ENCODE measurements at regions not wholly inside any gene's neighbourhood (a gene's known extent, or its start where the extent isn't known, plus 50 kb on each side); places are given as distances from the start of the nearest gene placed in this dataset.

DNA sequence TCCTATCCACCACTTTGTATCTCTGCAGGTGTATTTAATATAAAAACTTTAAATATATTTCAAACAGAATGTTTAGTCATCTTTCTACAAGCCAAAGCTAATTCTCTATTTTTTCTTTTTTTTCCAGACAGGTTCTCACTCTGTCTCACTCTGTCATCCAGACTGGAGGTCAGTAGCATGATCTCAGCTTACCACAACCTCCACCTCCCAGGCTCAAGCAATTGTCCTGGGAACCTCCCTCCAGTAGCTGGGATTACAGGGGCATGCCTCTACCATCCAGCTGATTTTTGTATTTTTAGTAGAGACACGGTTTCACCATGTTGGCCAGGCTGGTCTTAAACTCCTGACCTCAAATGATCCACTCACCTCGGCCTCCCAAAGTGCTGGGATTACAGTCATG, 202.6 kb downstream of the VGLL3 start:
- no peaks in the 10 kb centered on the region for H3K36me3 ChIP-seq
- H3K27ac ChIP-seq, result peak overlapping the region in 1 of 4 donors; percentile 73
- H3K4me3 ChIP-seq, result no peak overlapping the region
- peaks cover 2 to 29% (median 7%) of the 10 kb centered on the region in 4 donors for H3K4me1 ChIP-seq
- 68 to 78% methylated on average over 2 of the region's 2 CpGs for WGBS, 2 donors
- no peak for DNase-seq (ENCODE audit: low spot score in 2 of 2)
- no peak for TF ChIP-seq POLR2A (IDR thresholded peaks at IDR 0.05)
- TF ChIP-seq, protein P1, sequence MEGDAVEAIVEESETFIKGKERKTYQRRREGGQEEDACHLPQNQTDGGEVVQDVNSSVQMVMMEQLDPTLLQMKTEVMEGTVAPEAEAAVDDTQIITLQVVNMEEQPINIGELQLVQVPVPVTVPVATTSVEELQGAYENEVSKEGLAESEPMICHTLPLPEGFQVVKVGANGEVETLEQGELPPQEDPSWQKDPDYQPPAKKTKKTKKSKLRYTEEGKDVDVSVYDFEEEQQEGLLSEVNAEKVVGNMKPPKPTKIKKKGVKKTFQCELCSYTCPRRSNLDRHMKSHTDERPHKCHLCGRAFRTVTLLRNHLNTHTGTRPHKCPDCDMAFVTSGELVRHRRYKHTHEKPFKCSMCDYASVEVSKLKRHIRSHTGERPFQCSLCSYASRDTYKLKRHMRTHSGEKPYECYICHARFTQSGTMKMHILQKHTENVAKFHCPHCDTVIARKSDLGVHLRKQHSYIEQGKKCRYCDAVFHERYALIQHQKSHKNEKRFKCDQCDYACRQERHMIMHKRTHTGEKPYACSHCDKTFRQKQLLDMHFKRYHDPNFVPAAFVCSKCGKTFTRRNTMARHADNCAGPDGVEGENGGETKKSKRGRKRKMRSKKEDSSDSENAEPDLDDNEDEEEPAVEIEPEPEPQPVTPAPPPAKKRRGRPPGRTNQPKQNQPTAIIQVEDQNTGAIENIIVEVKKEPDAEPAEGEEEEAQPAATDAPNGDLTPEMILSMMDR (IDR thresholded peaks at IDR 0.05), result no peak
- TF ChIP-seq EP300 (IDR thresholded peaks at IDR 0.05), result no peak
- H3K27me3 ChIP-seq, result no peaks in the 10 kb centered on the region
- H3K9me3 ChIP-seq, result no peaks in the 10 kb centered on the region

DNA sequence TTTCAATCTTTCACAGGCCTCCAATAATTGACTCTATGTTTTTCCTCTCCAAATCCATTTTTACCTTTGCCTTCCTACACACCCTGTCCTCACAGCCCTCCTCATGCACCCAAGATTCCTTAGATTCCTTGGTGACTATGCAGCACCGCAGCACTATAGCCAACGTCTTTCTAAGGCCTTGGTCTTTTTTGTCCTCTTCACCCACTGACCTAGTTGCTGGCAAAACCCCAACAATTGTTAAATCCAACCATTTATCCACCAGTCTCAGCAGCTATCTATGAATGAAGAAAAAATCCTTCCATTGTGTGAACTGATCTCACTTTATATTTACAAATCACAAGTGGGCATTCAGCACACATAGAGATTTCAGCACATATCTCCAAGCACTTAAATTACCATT, 203.9 kb downstream of the VGLL3 start:
- Histone ChIP-seq H3K36me3 (no peaks in the 10 kb centered on the region), H3K27me3 (no peaks in the 10 kb centered on the region), H3K4me3 (no peak overlapping the region), H3K4me1 (peaks cover 0 to 30% (median 3%) of the 10 kb centered on the region in 4 donors), H3K9me3 (no peaks in the 10 kb centered on the region), H3K27ac (peak overlapping the region; percentile 43 to 80 (median 59))
- no peak for DNase-seq (ENCODE audit: low spot score in 2 of 2)
- TF ChIP-seq, protein P1 (IDR thresholded peaks at IDR 0.05), result no peak
- no peak for TF ChIP-seq EP300 (IDR thresholded peaks at IDR 0.05)
- 14 to 42% methylated on average over 2 of the region's 2 CpGs for WGBS, 2 donors

DNA sequence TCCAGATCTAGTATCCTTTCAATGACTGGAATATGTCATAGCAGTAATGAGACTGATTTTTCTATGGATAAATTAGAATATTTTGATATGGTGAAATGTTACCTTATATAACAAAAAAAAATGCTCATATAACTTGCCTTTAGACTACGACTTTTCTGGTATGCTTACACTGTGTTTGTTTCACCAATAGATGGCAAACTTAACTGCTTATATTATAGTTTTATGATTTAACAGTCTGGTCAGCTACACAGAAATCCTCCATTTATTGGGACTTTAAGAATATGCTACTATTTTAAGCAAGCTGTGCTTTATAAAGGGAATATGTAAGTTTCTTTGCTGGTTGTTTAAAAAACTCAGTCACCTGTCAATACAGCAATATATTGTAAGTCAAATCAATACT, 205.6 kb downstream of the VGLL3 start:
- Histone ChIP-seq H3K36me3 (no peaks in the 10 kb centered on the region), H3K27me3 (no peaks in the 10 kb centered on the region), H3K4me1 (peaks cover 0 to 40% (median 3%) of the 10 kb centered on the region in 4 donors), H3K9me3 (no peaks in the 10 kb centered on the region), H3K4me3 (no peak overlapping the region), H3K27ac (peak overlapping the region; percentile 43 to 80 (median 59))
- TF ChIP-seq EP300 (IDR thresholded peaks at IDR 0.05) (no peak), POLR2A (IDR thresholded peaks at IDR 0.05) (no peak)
- TF ChIP-seq, protein P1 (IDR thresholded peaks at IDR 0.05), result peak; percentile 27 to 54 (median 45)
- DNase-seq (ENCODE audit: low spot score in 2 of 2), result no peak
- 24 to 28% methylated on average over 1 of the region's 1 CpG for WGBS, 2 donors

DNA sequence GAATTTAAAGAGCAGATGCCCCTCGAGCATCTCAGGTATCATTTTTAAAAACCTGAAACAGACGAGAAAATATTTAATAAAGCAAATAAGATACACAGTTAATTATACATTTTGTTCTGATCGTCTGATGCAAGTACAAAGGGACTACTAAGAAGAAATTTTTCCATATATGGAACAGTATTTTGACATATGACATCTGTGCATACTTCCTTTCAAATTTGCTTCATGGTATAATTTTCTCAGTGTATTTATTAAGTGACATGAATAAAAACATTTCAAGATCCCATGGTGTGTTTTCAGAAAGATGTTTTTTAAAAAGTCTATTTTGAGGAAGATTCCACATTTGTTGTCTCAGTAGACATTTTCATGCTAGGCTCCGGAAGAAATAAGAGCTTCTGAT, 208.1 kb downstream of the VGLL3 start:
- Histone ChIP-seq H3K4me3 (no peak overlapping the region), H3K9me3 (no peaks in the 10 kb centered on the region), H3K27me3 (no peaks in the 10 kb centered on the region), H3K27ac (peak overlapping the region in 3 of 4 donors; percentile 15 to 73 (median 73)), H3K4me1 (peaks cover 0 to 40% (median 3%) of the 10 kb centered on the region in 4 donors), H3K36me3 (no peaks in the 10 kb centered on the region)
- WGBS, 2 donors, result 26 to 29% methylated on average over 4 of the region's 4 CpGs
- DNase-seq (ENCODE audit: low spot score in 2 of 2), result no peak
- TF ChIP-seq EP300 (IDR thresholded peaks at IDR 0.05) (no peak), POLR2A (IDR thresholded peaks at IDR 0.05) (no peak)
- TF ChIP-seq, protein P1 (IDR thresholded peaks at IDR 0.05), result no peak

DNA sequence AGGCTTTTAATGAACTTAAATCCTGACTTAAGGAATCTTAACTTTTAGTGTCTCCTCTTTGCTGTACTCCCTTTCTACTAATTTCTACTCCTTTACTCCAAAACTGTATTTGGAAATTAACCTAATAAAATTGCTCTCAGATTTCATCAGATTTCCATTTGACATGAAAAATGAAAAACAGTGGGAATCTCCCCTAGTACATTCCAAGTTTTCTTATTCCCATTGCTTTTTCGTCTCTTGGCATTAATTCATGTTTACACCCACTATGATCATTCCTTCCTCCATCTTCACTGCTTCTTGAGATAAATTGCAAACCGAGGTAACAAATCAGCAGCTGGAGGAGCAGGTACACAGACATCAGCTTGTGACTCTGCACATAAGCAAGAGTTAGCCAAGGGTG, 208.7 kb downstream of the VGLL3 start:
- Histone ChIP-seq H3K9me3 (no peaks in the 10 kb centered on the region), H3K4me1 (peaks cover 0 to 40% (median 3%) of the 10 kb centered on the region in 4 donors), H3K27ac (peak overlapping the region in 3 of 4 donors; percentile 15 to 73 (median 73)), H3K36me3 (no peaks in the 10 kb centered on the region), H3K4me3 (no peak overlapping the region), H3K27me3 (no peaks in the 10 kb centered on the region)
- WGBS, 2 donors, result 9 to 15% methylated on average over 2 of the region's 2 CpGs
- TF ChIP-seq POLR2A (IDR thresholded peaks at IDR 0.05) (no peak), EP300 (IDR thresholded peaks at IDR 0.05) (no peak)
- TF ChIP-seq, protein P1 (IDR thresholded peaks at IDR 0.05), result no peak
- DNase-seq (ENCODE audit: low spot score in 2 of 2), result no peak
